ENCODE measurements at regions not wholly inside any gene's neighbourhood (a gene's known extent, or its start where the extent isn't known, plus 50 kb on each side); places are given as distances from the start of the nearest gene placed in this dataset.

GRCh38 chrX:102067966-102068723, 57.3 kb upstream of the TCEAL2 start:
- peak; percentile 12 for DNase-seq (ENCODE audit: low spot score)

- DNase-seq (ENCODE audit: low spot score) = no peak
Observed at GRCh38 chrX:102063445-102064074, 61.9 kb upstream of the TCEAL2 start.

GRCh38 chrX:102044496-102044895, 81.0 kb upstream of the TCEAL2 start:
- no peak for DNase-seq (ENCODE audit: low spot score)

- DNase-seq (ENCODE audit: low spot score) = no peak
Observed at GRCh38 chrX:102043380-102043779, 82.1 kb upstream of the TCEAL2 start.

DNA sequence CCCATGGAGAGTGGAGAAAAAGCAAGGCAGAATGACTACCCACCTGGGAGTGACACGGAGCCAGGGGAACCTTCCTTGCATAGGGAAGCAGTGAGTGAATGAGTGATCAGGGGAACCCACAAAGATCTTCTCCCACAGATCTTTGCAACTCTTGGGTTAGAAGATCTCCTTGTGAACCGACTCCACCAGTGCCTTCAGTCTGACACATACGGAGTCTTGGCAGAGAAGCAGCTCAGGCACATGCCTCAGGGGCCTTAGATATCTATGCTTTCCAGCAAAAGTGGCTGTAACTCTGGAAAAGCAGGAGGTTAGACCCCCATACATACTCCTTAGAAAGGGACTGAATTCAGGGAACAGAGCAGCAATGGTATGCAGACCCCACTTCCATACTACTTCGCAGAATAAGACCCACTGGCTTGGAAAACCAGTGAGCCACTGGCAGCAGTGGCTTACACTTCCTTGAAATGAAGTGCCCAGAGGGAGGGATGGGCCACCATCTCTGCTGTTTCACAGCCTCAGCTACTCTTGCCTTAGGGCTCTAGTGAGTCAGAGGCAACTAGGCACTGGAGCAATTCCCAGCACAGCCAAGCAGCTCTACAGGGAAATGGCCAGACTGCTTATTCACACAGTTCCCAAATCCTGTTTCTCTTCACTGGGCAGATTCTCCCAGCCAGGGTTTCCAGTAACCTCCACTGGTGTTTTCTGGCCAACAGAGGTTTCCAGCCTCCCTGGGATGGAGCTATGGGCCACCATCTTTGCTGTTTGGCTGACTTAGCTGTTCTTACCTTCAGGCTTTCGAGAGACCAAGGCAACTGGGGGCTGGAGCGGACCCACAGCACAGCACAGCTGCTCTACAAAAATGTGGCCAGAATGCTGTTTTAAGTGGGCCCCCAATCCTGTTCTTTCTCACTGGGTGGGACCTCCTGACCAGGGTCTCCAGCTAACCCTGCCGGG, 82.8 kb upstream of the TCEAL2 start:
- no peak for DNase-seq (ENCODE audit: low spot score)

- no peak for DNase-seq (ENCODE audit: low spot score)
Observed at GRCh38 chrX:102029026-102029425, 96.5 kb upstream of the TCEAL2 start.

GRCh38 chrX:102018208-102018607, 86.4 kb upstream of the ZMAT1 start:
- no peak for DNase-seq (ENCODE audit: low spot score)

DNA sequence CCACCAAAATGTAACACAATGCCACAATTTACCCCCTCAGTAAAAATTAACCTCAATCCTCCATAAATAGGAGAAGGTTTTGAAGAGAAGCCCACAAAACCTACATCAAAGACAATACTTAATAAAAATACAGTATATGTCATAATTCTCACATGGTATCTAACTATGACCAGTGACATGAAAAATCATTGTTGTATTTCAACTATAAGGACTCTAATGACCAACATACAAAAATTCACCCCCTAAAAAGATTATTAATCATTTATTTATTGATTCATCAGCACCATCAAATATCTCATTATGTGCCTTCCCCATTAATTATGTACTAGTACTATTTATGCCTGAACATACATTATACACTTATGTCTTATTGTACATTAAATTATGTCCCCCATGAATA, 77.1 kb upstream of the ZMAT1 start:
- DNase-seq (ENCODE audit: low spot score) = no peak

- DNase-seq (ENCODE audit: low spot score) = no peak
Observed at GRCh38 chrX:101999644-102000539, 68.1 kb upstream of the ZMAT1 start.

DNA sequence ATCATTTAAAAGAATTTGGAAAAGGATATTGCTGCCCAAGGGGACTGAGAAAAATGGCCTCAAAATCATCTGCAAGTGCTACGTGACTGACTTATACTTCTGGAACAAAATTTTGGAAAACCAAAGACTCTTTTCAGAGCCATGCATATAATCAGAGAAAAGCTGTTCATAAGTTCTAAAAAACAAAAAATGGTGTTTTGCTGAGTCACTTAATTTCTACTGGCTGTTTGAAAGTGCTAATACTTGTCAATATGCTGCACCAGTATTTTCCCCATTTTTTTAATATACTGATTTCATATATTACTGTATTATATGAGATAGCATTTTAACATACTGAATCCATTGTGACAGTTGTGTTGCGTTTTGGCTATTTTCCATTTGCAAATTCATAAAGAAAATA, 61.5 kb upstream of the ZMAT1 start:
- DNase-seq (ENCODE audit: low spot score) = no peak

DNA sequence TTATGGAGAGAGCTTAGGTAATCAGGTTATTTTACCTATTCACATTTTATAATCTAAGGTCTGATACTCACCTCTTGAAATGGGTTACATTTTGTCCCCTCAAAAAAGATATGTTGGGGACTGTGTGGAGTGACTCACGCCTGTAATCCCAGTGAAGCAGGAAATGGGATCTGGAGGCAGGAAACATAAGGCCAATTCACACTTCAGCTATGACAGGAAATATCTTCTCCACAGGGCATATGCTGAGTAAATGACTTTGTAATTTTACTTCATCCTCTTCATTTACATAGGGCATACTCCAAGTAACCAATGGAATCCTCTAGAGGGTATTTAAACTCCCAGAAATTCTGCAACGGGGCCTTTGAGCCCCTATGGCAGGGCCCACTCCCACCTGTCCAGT, 54.8 kb upstream of the ZMAT1 start:
- no peak for DNase-seq (ENCODE audit: low spot score)

Data from CD4-positive, alpha-beta T cell treated with Interleukin-2 at 100 ng/mL for 4 hours (primary cell).